SU-DHL-6 (cell line): ENCODE measurements at regions not wholly inside any gene's neighbourhood (a gene's known extent, or its start where the extent isn't known, plus 50 kb on each side); places are given as distances from the start of the nearest gene placed in this dataset.

Experiments
- H2AFZ ChIP-seq: fragments of 200-600 bp; sonication (generic); 2 replicates; pipeline ENCODE4 v1.6.1; 2014; ENCODE audit warnings: low read depth, mild to moderate bottlenecking, moderate library complexity, mixed read lengths, antibody characterized with exemption, low read length; ENCODE audit not compliant: severe bottlenecking
- H3F3A ChIP-seq: fragments of 200-600 bp; shearing (Covaris generic); 2 replicates; pipeline ENCODE4 v1.6.0; 2016; ENCODE audit warnings: antibody characterized with exemption, mild to moderate bottlenecking; ENCODE audit not compliant: insufficient read depth
- H3K27ac ChIP-seq: fragments of 200-600 bp; sonication (generic); 2 replicates; pipeline ENCODE4 v1.5.1; 2016; ENCODE audit warnings: low read depth, mild to moderate bottlenecking, low read length, moderate library complexity, mixed read lengths
- H3K27me3 ChIP-seq: fragments of 200-600 bp; sonication (generic), shearing (Covaris generic); 2 replicates; pipeline ENCODE4 v1.6.0; 2014; ENCODE audit warnings: mild to moderate bottlenecking, low read length
- H3K36me3 ChIP-seq: fragments of 200-600 bp; sonication (generic); 2 replicates; pipeline ENCODE4 v1.6.1; 2014; ENCODE audit warnings: mild to moderate bottlenecking, low read length, mixed read lengths
- H3K4me2 ChIP-seq: fragments of 300-600, 200-600 bp; shearing (Covaris generic), sonication (generic); 2 replicates; pipeline ENCODE4 v1.6.0; 2014; ENCODE audit warnings: low read length, low read depth, mild to moderate bottlenecking; ENCODE audit not compliant: poor library complexity, severe bottlenecking
- H3K4me3 ChIP-seq: fragments of 200-600 bp; sonication (generic); 2 replicates; pipeline ENCODE4 v1.5.1; 2014; ENCODE audit warnings: antibody characterized with exemption, low read length, mild to moderate bottlenecking, mixed read lengths; ENCODE audit not compliant: insufficient read depth, poor library complexity, severe bottlenecking
- H3K79me2 ChIP-seq: fragments of 200-600 bp; sonication (generic); 2 replicates; pipeline ENCODE4 v1.6.1; 2014; ENCODE audit warnings: mild to moderate bottlenecking, low read length, moderate library complexity; ENCODE audit not compliant: insufficient read depth
- H3K9ac ChIP-seq: fragments of 200-600 bp; sonication (generic); 2 replicates; pipeline ENCODE4 v1.7.0; 2014; ENCODE audit warnings: mild to moderate bottlenecking, low read length
- H3K9me2 ChIP-seq: fragments of 200-600 bp; sonication (generic); replicated peaks from 2 replicates; pipeline ENCODE4 v1.6.1; 2014; ENCODE audit warnings: low read length; ENCODE audit not compliant: insufficient read depth
- H3K9me3 ChIP-seq: fragments of 200-600 bp; sonication (generic); 2 replicates; pipeline ENCODE4 v1.6.1; 2014; ENCODE audit warnings: low read length, mixed read lengths; ENCODE audit not compliant: insufficient read depth
- H4K20me1 ChIP-seq: fragments of 200-600 bp; sonication (generic); 2 replicates; pipeline ENCODE4 v1.6.1; 2014; ENCODE audit warnings: low read depth, mild to moderate bottlenecking, antibody characterized with exemption, low read length, moderate library complexity, mixed read lengths
- CTCF ChIP-seq: fragments of 200-600 bp; sonication (generic); IDR thresholded peaks from one replicate; pipeline ENCODE4 v1.5.1; 2017; ENCODE audit warnings: antibody characterized with exemption, mild to moderate bottlenecking, low read length, moderate library complexity; ENCODE audit not compliant: insufficient read depth, poor library complexity, severe bottlenecking
- EZH2phosphoT487 ChIP-seq: fragments of 200-600 bp; sonication (generic), shearing (Covaris generic); conservative IDR thresholded peaks from 2 replicates; pipeline ENCODE4 v1.6.1; 2018; ENCODE audit warnings: mild to moderate bottlenecking, antibody characterized with exemption, low read length, moderate library complexity, mixed read lengths

DNA sequence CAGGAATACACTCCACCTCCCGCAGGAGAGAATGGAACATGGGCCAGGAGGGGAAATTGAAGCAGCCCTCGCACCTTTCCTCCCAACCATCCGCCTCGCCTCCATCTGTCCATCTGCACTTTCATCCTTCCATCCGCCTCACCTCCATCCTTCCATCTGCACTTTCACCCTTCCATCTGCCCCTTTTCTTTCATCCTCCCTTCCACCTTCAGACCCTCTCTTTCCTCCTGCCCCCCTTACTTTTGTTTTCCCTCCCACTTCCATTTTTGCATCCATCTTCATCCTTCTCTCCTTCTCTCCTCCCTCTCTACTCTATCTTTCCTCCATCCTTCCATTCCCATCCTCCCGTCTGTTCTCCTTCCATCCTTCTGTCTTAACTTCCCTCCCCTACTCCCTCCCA lies 92.2 kb upstream of the ZNF536 start:
- Histone ChIP-seq H3K27me3 (no peaks in the 10 kb centered on the region), H3K9ac (no peak overlapping the region), H3K4me2 (no peak overlapping the region), H3K9me2 (no peaks in the 10 kb centered on the region), H3K27ac (no peak overlapping the region), H4K20me1 (no peaks in the 10 kb centered on the region), H3F3A (no peaks in the 10 kb centered on the region), H3K79me2 (no peaks in the 10 kb centered on the region), H3K4me3 (no peak overlapping the region), H3K9me3 (no peaks in the 10 kb centered on the region), H2AFZ (no peak overlapping the region), H3K36me3 (no peaks in the 10 kb centered on the region)
- TF ChIP-seq CTCF, result no peak
- TF ChIP-seq EZH2phosphoT487, result no peak

DNA sequence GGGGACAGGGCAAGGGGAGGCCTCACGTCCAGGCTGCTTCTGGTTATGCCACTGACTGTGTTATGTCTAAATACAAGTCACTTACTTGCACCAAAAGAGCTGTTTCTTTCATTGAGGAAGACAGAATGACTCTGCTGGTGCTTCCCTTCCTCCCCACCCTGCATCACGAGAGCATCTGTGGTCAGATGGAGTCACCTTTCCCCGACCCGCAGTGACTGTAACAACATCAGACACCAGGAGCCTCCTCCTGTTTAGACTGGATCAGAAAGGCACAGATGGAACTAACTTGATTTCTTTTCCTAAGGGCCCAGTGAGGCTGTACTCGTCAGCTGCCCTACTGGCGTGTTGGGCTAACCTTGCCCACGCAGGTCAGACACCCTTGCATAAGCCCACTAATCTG lies 90.3 kb upstream of the ZNF536 start:
- no peaks in the 10 kb centered on the region for H3K27me3 ChIP-seq
- H2AFZ ChIP-seq, result no peak overlapping the region
- no peak for TF ChIP-seq CTCF
- TF ChIP-seq EZH2phosphoT487, result no peak
- H3K4me3 ChIP-seq, result no peak overlapping the region
- no peaks in the 10 kb centered on the region for H4K20me1 ChIP-seq
- no peaks in the 10 kb centered on the region for H3K9me2 ChIP-seq
- no peaks in the 10 kb centered on the region for H3K9me3 ChIP-seq
- H3K79me2 ChIP-seq, result no peaks in the 10 kb centered on the region
- H3F3A ChIP-seq, result no peaks in the 10 kb centered on the region
- no peaks in the 10 kb centered on the region for H3K36me3 ChIP-seq
- H3K27ac ChIP-seq, result no peak overlapping the region
- no peak overlapping the region for H3K4me2 ChIP-seq
- no peak overlapping the region for H3K9ac ChIP-seq

- H3K36me3 ChIP-seq, result no peaks in the 10 kb centered on the region
- H3K4me2 ChIP-seq, result no peak overlapping the region
- H3K27ac ChIP-seq, result no peak overlapping the region
- no peaks in the 10 kb centered on the region for H3K27me3 ChIP-seq
- H3K9me2 ChIP-seq, result no peaks in the 10 kb centered on the region
- TF ChIP-seq EZH2phosphoT487, result no peak
- no peak for TF ChIP-seq CTCF
- no peak overlapping the region for H3K4me3 ChIP-seq
- H3K9me3 ChIP-seq, result no peaks in the 10 kb centered on the region
- H3K79me2 ChIP-seq, result no peaks in the 10 kb centered on the region
- no peak overlapping the region for H2AFZ ChIP-seq
- H3K9ac ChIP-seq, result no peak overlapping the region
- no peaks in the 10 kb centered on the region for H4K20me1 ChIP-seq
- H3F3A ChIP-seq, result no peaks in the 10 kb centered on the region
Observed at GRCh38 chr19:30283556-30283955, 88.6 kb upstream of the ZNF536 start.

DNA sequence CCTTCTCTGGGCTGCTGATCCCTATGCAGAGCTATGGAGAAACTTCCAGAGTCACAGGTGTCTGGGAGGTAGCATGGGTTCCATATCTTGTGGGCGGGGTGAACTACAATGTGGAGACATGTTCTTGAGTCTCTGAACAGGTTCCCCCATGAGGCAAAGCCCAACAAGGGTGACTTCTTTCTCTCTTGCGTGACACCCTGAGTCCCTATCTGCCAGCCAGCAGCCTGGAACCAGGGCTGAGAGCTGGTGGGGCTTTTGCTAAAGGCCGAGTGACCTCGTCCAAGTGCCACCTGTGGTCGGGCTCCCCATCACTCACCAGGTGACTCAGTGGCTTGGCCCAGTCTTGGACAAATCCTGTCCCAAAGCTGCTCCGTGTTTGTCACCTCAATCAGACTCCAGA lies 88.0 kb upstream of the ZNF536 start:
- H3K36me3 ChIP-seq, result no peaks in the 10 kb centered on the region
- no peaks in the 10 kb centered on the region for H3K27me3 ChIP-seq
- TF ChIP-seq EZH2phosphoT487 (no peak), CTCF (no peak)
- H3K9me3 ChIP-seq, result no peaks in the 10 kb centered on the region
- H3K4me3 ChIP-seq, result no peak overlapping the region
- H3K9ac ChIP-seq, result no peak overlapping the region
- H3K27ac ChIP-seq, result no peak overlapping the region
- no peaks in the 10 kb centered on the region for H4K20me1 ChIP-seq
- H3K9me2 ChIP-seq, result no peaks in the 10 kb centered on the region
- H3F3A ChIP-seq, result no peaks in the 10 kb centered on the region
- no peaks in the 10 kb centered on the region for H3K79me2 ChIP-seq
- no peak overlapping the region for H2AFZ ChIP-seq
- no peak overlapping the region for H3K4me2 ChIP-seq
